ENCODE measurements at regions not wholly inside any gene's neighbourhood (a gene's known extent, or its start where the extent isn't known, plus 50 kb on each side); places are given as distances from the start of the nearest gene placed in this dataset.
A peak's percentile ranks its signal among the peaks of the same experiment; 100 is the strongest.
"Not testable (repeated sequence)": the region's sequence is repeated elsewhere in the genome, so short reads cannot be mapped to it uniquely, and the experiment has no call there.

- no peak for DNase-seq
Observed at GRCh38 chr2:75321599-75321922, 122.2 kb upstream of the TACR1 start.

- no peak for DNase-seq
Observed at GRCh38 chr2:75320898-75321598, 121.7 kb upstream of the TACR1 start.

GRCh38 chr2:75319951-75320350 is 120.6 kb upstream of the TACR1 start:
- no peak for DNase-seq

- DNase-seq = no peak
Observed at GRCh38 chr2:75317802-75318201, 118.5 kb upstream of the TACR1 start.

DNA sequence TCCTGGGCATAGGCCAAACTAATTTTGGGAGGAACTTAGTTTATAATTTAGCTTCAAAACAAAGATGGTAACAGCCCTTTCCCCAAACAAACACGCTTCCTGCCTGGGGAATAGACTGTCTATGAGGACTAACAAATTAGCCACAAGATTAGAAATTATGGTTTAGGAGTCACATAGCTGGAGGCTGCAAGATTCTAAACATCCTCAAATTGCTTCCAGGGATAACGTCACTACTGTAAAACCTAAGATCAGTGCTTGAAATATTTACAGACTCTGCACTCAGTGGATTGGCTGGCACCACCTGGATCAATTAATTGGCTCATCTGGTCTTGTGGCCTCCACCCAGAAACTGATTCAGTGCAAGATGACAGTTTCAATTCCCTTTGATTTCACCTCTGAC is 118.0 kb upstream of the TACR1 start:
- DNase-seq = no peak

- DNase-seq = no peak
Observed at GRCh38 chr2:75315436-75315835, 116.1 kb upstream of the TACR1 start.

DNA sequence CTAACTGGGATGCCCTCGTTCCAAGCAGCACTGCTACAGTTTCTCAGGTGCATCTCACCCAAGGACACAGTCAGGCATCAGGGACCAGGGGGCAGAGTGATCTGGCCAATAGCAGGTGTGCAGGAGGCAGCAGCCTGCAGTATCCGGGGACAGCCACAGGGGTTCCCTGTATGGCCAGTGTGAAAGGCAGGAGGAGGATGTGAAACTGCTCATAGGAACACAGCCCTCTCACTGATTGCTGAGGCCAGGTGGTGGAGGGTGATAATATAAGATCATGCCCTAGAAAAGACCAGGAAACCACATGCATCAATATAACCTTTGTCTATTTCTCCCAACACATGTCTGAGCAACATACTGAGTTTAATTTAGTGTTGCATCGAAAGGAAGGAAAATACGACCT is 112.7 kb upstream of the TACR1 start:
- DNase-seq = no peak

GRCh38 chr2:75311521-75311920 is 112.2 kb upstream of the TACR1 start:
- no peak for DNase-seq

- no peak for DNase-seq
Observed at GRCh38 chr2:75310876-75311275, 111.6 kb upstream of the TACR1 start.

GRCh38 chr2:75309596-75310463 is 110.5 kb upstream of the TACR1 start:
- DNase-seq = no peak

- no peak for DNase-seq
Observed at GRCh38 chr2:75303227-75303626, 103.9 kb upstream of the TACR1 start.

DNA sequence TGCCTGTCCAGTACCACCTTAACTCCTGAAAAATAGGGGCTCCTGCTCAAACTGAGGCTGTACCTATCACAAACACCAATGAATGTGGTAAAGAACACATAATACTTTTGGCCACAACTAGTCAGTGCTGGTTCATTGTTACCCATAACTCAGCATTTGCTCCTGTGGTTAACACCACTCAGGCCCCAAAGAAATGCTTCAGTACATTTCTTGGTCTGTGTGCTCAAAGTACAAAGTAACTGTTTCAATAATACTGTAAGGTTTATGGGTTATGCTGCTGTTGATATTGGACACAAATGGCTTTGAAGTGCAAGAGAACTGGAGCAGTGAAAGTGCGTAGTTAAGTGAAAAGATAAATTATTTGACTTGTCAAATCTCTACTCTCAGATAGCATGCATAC is 95.0 kb upstream of the TACR1 start:
- no peak for DNase-seq

- DNase-seq = no peak
Observed at GRCh38 chr2:75292826-75293225, 93.5 kb upstream of the TACR1 start.

DNA sequence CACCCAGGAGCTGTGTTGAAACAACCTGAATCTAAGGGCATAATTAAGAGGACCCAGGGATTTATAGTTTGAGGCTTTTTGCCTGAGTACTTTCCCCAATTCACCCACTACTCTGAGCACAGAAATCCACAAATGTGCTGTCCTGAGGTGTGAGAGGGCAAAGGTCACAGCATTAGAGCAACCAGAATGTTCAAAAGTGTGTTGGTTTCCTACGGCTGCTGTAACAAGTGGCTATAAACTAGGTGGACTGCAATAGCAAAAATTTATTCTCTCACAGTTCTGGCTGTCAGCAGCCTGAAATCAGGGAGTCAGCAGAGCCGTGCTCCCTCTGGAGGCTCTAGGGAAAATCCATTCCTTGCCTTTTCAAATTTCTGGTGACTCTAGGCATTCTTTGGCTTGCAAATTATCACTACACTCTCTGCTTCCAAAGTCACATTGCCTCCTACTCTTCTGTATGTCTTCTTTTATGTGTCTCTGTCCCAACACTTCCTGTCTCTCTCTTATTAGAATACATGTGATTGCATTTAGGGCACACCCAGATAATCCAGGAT is 91.4 kb upstream of the TACR1 start:
- DNase-seq = peak; percentile 3

DNA sequence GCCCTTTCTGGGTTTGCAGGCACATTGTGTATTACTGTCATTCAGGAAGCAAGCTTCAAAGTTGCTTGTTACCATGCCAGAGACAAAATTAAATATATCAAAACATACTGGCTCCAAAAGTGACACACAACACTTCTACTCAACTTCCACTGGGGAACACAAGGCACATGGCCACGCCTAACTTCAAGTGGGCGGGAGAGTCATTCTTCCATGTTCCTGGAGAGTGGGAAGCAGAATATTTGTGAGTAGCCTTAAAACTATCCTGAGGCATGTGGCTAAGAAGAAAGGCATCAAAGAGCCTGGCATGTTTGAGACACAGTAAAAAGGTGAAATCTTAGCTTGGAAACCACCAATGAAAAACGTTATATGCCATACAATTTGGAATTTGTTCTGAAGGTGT is 90.5 kb upstream of the TACR1 start:
- no peak for DNase-seq

DNA sequence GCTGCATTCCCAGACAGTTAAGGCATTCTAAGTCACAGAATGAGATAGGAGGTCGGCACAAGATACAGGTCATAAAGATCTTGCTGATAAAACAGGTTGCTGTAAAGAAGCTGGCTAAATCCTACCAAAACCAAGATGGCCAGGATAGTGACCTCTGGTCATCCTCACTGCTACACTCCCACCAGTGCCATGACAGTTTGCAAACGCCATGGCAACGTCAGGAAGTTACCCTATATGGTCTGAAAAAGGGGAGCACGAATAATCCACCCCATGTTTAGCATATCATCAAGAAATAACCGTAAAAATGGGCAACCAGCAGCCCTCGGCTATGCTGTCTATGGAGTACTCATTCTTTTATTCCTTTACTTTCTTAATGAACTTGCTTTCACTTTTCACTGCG is 89.9 kb upstream of the TACR1 start:
- not testable (repeated sequence) for DNase-seq

GRCh38 chr2:75288760-75289159 is 89.4 kb upstream of the TACR1 start:
- no peak for DNase-seq

DNA sequence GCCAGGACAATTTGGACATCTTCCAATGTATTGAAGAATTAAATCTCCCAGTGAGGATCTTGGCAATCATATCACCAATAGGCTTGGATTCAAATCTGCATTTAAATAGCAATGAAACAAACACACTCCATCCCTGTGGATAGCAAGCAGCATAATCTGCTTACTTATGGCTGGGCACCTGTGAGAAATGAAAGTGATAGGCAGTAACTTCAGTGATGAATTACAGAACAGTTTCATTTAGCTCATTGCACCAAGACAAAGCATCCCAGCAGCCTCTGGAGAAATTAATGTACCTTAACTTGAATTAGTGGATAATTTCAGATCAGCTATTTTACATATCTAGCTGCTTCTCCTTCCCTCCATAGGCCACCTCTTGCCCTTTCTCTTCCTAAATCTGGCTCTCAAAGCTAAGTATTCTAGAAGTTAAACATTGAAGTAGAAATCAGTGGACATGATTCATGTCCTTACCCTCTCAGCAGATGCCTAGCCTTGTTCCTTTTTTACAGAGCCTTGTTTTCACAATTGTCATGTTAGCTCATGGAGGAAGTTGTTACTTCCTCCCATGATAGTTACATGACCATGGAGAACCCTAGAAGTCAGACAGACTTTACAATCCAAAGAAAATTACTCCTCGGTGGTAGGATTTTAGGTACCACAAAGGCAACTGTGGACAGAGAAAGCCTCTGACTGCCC is 88.5 kb upstream of the TACR1 start:
- no peak for DNase-seq

GRCh38 chr2:75284345-75284744 is 85.0 kb upstream of the TACR1 start:
- DNase-seq = no peak

DNA sequence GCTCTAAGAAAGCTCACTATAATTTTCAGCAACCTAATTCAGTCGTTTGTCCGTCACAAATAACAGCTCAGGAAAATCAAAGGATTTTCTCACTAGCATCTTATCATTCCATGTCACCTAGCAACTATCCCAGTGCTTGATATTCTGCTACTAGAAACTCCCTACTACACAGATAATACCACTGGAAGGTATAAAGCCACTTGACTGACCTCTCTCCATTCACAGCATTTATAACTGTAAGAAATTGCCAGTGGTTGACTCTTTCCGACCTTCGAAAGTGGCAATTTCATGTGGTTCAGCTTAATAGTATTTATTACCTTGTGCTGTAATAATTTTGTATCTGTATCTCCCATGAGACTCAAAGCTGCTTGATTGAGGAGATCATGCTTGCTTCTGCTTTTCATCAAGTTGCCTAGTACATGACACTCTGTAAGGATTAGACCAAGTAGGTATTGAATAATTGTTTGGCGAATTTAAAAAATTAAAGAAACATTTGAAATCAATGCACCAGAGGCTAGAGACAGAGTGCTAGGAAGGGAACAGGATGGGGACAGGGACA is 79.6 kb upstream of the TACR1 start:
- no peak for DNase-seq

GRCh38 chr2:75278314-75278713 is 79.0 kb upstream of the TACR1 start:
- DNase-seq = no peak

GRCh38 chr2:75277111-75277510 is 77.8 kb upstream of the TACR1 start:
- DNase-seq = peak; percentile 2
